ENCODE measurements at regions not wholly inside any gene's neighbourhood (a gene's known extent, or its start where the extent isn't known, plus 50 kb on each side); places are given as distances from the start of the nearest gene placed in this dataset.

GRCh38 chr6:106789428-106790148 is 160.2 kb downstream of the QRSL1 start:
- CTCF ChIA-PET (ENCODE audit: low intra/inter-chr PET ratio) = no interaction called here
- BruUV-seq (replicated peaks) = no TSS peak
- no peak overlapping the region for H2AFZ ChIP-seq (ENCODE audit: low read depth, low read length)

More at GRCh38 chr6:106789428-106790148, 160.2 kb downstream of the QRSL1 start:
- H3K79me2 ChIP-seq (ENCODE audit: control insufficient read depth, insufficient read depth, low read length) = no peaks in the 10 kb centered on the region
- H3K27ac ChIP-seq (ENCODE audit: extremely low read depth, low read depth, low read length) = no peak overlapping the region
- POLR2A ChIA-PET = no interaction called here
- no peaks in the 10 kb centered on the region for H3K9me3 ChIP-seq (replicated peaks; ENCODE audit: control insufficient read depth, insufficient read depth, low read depth, low read length)
- ATAC-seq (no peak), DNase-seq (ENCODE audit: extremely low read depth in 1 of 4, low spot score in 3 of 4) (no peak), FAIRE-seq (no peak)
- H3K4me3 ChIP-seq = no peak overlapping the region
- no peaks in the 10 kb centered on the region for H4K20me1 ChIP-seq (replicated peaks; ENCODE audit: control insufficient read depth, insufficient read depth, low read length)
- TF ChIP-seq KLF16 (IDR thresholded peaks at IDR 0.05) (no peak), RBM15 (IDR thresholded peaks at IDR 0.05; ENCODE audit: insufficient read depth, low read length) (no peak), ZNF282 (CRISPR knock-in tag; IDR thresholded peaks at IDR 0.05) (no peak), ZNF212 (CRISPR knock-in tag; IDR thresholded peaks at IDR 0.05) (no peak), PBX2 (CRISPR knock-in tag; IDR thresholded peaks at IDR 0.05; ENCODE audit: low read depth) (no peak), PBX2 (tag; conservative IDR thresholded peaks at IDR 0.05; ENCODE audit: low read depth) (peak; percentile 42), NCOA4 (IDR thresholded peaks at IDR 0.05; ENCODE audit: partially characterized antibody) (no peak)
- H3K36me3 ChIP-seq (ENCODE audit: control insufficient read depth, insufficient read depth, low read length) = no peaks in the 10 kb centered on the region
- 35% methylated on average over 3 of the region's 3 CpGs for whole genome bisulfite sequencing (ENCODE audit: insufficient coverage, low coverage, missing lambda C conversion rate)
- H3K4me2 ChIP-seq (ENCODE audit: insufficient read depth, low read length) = no peak overlapping the region
- H3K4me1 ChIP-seq (replicated peaks in 1 of 2; ENCODE audit: control insufficient read depth in 2 of 2, insufficient read depth in 2 of 2, low read length in 2 of 2) = peaks cover 0 to 3% of the 10 kb centered on the region in 2 experiments; a peak in 1 of 5 replicates
- H3K9me1 ChIP-seq (ENCODE audit: control insufficient read depth, insufficient read depth, low read length) = no peaks in the 10 kb centered on the region
- in situ Hi-C loops (cut with MboI) (no loop called here), intact Hi-C loops (cut with micrococcal nuclease) (no loop called here)
- no peak overlapping the region for H3K9ac ChIP-seq (ENCODE audit: insufficient read depth in 1 of 2, low read depth in 2 of 2, low read length in 2 of 2)
- peaks cover 0 to 5% of the 10 kb centered on the region in 2 experiments; a peak in 1 of 5 replicates for H3K27me3 ChIP-seq (ENCODE audit: control insufficient read depth in 2 of 2, insufficient read depth in 2 of 2, low read length in 2 of 2)

All from K562 (cell line).